PFSK-1 (cell line): ENCODE measurements at regions not wholly inside any gene's neighbourhood (a gene's known extent, or its start where the extent isn't known, plus 50 kb on each side); places are given as distances from the start of the nearest gene placed in this dataset.

Experiments used
- FOXP2 ChIP-seq: optimal IDR thresholded peaks from 2 replicates; pipeline ENCODE3; 2011; ENCODE audit warnings: borderline replicate concordance, control low read depth, inconsistent platforms; ENCODE audit not compliant: insufficient read depth; ENCODE audit errors: extremely low read length, extremely low read depth
- POLR2AphosphoS5 ChIP-seq: IDR thresholded peaks from 2 replicates; pipeline ENCODE4 v1.6.1; 2012; ENCODE audit warnings: low read depth, mild to moderate bottlenecking, control low read depth, low read length, moderate library complexity
- SIN3A ChIP-seq: IDR thresholded peaks from 2 replicates; pipeline ENCODE4 v1.6.1; 2012; ENCODE audit warnings: mild to moderate bottlenecking, low read length, moderate library complexity, borderline replicate concordance; ENCODE audit not compliant: insufficient read depth
- TAF1 ChIP-seq: IDR thresholded peaks from 2 replicates; pipeline ENCODE4 v1.6.1; 2012; ENCODE audit warnings: low read length, control low read depth, borderline replicate concordance; ENCODE audit not compliant: insufficient read depth
- TF ChIP-seq, protein P1 (sequence below), 2 experiments: IDR thresholded peaks; 2 replicates each; pipeline versions ENCODE4 v1.6.1 to v1.8.0; 2011 to 2012; ENCODE audit warnings: low read depth in 2 of 2, low read length in 2 of 2, control low read depth in 1 of 2, inconsistent platforms in 1 of 2, mild to moderate bottlenecking in 1 of 2, moderate library complexity in 1 of 2; ENCODE audit not compliant: insufficient read depth in 1 of 2

DNA sequence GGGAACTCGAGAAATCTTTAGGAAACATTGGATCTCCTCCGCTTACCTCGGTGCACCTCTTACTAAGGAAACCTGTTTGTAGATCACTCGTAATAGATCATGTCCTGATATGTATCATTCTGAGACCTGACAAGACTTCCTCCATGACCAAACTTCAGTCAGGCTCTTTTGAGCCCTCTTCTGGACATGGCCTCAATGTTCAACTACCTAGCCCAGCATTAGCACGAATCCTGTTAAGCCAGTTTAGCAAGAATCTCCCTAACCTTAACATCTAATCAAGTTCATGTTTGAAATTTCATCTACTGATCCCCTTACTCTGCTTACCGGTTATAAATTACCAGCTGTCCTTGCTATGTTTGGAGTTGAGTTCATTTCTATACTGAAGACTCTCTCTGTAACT is 713.9 kb upstream of the USP15 start:
- TF ChIP-seq SIN3A = no peak
- no peak for TF ChIP-seq TAF1
- TF ChIP-seq, protein P1, sequence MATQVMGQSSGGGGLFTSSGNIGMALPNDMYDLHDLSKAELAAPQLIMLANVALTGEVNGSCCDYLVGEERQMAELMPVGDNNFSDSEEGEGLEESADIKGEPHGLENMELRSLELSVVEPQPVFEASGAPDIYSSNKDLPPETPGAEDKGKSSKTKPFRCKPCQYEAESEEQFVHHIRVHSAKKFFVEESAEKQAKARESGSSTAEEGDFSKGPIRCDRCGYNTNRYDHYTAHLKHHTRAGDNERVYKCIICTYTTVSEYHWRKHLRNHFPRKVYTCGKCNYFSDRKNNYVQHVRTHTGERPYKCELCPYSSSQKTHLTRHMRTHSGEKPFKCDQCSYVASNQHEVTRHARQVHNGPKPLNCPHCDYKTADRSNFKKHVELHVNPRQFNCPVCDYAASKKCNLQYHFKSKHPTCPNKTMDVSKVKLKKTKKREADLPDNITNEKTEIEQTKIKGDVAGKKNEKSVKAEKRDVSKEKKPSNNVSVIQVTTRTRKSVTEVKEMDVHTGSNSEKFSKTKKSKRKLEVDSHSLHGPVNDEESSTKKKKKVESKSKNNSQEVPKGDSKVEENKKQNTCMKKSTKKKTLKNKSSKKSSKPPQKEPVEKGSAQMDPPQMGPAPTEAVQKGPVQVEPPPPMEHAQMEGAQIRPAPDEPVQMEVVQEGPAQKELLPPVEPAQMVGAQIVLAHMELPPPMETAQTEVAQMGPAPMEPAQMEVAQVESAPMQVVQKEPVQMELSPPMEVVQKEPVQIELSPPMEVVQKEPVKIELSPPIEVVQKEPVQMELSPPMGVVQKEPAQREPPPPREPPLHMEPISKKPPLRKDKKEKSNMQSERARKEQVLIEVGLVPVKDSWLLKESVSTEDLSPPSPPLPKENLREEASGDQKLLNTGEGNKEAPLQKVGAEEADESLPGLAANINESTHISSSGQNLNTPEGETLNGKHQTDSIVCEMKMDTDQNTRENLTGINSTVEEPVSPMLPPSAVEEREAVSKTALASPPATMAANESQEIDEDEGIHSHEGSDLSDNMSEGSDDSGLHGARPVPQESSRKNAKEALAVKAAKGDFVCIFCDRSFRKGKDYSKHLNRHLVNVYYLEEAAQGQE (IDR thresholded peaks at IDR 0.05; ENCODE audit: insufficient read depth in 1 of 2, low read depth in 2 of 2, low read length in 2 of 2) = no peak
- no peak for TF ChIP-seq FOXP2
- no peak for TF ChIP-seq POLR2AphosphoS5

DNA sequence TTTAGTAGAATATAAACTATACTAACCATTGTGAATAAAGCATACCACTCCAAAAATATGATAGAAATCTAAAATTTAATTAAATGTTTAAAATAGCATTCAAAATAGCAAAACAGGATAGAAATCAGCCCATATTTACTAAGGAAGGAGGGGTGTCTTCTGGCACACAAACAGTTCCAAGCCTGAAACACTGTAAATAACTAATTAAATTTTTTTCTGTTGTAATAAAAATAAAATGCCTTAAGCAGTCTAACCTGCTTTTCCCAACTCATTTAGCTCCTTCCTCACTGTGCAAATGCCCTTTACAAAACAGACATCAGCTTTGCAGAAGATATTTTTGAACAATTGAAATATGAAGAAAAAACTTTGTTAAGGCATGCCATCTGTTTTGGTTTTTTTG is 707.1 kb upstream of the USP15 start:
- no peak for TF ChIP-seq SIN3A

DNA sequence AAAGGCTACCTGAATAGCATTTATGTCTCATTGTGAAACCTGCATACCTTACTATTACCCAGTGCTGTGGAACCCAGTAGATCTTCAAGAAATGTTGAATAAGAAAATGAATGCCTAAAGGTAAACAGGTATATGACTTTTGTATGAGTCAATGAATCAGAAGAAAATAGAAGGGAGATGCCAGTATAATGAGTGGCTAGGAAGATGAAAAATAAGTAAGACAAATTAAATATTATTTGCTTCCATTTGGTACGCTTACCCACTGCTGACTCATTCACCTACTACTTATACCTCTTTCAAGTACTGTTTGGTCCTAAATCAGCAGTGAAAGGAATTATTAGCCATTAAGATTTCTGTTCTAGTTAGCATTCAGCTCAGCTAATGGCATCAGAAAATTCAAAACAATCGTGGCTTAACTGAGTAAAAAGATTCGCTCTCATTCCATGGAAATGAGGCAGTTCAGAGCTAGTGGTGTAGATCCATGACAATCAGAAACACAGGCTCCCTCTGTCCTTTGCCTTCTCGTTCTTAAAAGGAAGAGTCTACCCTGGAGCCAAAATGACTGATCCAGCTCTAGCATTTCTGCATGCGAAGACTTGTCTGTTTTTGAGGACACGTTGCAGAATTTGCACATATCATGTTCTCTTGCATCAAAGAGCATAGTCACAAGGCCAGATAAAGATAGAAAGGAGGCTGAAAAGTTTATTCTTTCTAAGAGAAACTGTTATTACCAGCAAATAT is 705.8 kb upstream of the USP15 start:
- TF ChIP-seq TAF1 (no peak), POLR2AphosphoS5 (no peak), SIN3A (no peak), FOXP2 (no peak)
- TF ChIP-seq, protein P1 (IDR thresholded peaks at IDR 0.05; ENCODE audit: insufficient read depth in 1 of 2, low read depth in 2 of 2, low read length in 2 of 2) = no peak

DNA sequence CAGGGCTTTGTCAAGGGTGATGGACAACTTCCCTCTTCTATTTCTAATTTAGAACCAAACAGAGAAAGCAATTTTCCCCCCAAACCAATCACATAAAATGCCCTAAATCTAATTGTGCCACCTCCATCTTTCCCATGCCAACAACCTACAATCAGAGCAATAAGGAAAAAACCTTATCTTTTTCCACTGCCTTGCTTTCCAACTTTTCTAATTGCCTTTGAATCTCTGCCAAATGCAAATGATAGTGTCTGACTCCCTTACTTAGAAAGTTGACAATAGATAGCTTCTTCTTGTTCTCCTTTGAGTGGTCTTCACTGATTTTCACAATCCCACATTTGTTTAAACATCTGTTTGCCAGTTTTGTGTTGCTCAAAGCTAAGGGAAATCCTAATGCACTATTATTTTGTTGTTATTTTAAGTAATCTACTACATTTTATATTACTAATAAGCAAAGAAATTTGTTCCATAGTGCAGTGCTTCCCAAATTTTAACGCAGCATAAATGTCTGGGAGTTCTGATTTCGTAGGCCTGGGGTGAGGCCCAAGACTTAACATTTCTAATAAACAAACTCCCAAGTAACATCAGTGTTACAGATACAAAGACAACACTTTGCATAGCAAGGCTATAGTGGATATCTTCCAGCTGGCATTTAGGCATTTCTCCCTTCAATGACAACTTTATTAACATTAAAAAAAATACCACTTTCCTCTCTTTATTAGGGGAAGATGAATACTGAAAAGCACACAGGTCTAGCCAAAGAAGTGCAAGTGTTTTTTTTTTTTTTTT is 696.3 kb upstream of the USP15 start:
- no peak for TF ChIP-seq TAF1

DNA sequence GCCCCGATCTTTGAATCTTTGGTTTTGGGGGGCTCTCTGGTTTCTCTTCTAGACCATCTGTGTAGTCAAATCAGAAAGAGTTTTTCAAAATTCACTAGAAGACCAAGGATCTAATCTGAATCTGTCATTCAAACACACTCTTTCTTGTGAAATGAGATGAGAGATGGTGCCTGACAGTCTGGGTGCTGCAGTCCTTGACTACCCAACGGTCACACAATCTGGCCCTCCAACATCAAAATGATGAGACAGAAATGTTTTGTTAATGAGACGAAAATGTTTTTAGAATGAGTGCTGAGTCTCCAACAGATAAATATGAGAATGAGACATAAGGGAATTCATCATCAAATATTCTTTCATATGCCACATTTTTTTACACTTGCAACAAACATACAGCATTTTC is 695.7 kb upstream of the USP15 start:
- TF ChIP-seq SIN3A (no peak), POLR2AphosphoS5 (no peak), FOXP2 (no peak), TAF1 (no peak)
- TF ChIP-seq, protein P1 (IDR thresholded peaks at IDR 0.05; ENCODE audit: insufficient read depth in 1 of 2, low read depth in 2 of 2, low read length in 2 of 2) = no peak

DNA sequence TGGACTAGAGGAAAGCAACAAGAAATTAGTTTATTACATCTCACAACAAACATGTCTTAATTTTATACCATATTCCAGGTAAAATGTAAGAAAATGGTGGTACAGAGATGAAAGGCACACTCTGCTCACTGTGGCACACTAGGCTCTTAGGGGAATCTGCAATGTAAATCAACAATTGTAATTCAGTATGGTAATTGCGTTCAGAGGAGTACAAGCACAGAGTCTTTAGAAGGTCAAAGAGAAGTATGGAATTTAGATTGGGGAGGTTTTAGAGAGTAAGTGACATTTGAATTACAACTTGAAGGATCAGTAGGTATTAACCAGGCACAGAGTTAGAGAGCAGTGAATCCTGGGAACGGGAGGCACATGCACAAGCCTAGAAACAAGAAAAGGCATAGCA is 694.0 kb upstream of the USP15 start:
- TF ChIP-seq, protein P1 (IDR thresholded peaks at IDR 0.05; ENCODE audit: insufficient read depth in 1 of 2, low read depth in 2 of 2, low read length in 2 of 2) = no peak
- TF ChIP-seq TAF1 = no peak
- TF ChIP-seq FOXP2 = no peak
- no peak for TF ChIP-seq POLR2AphosphoS5
- no peak for TF ChIP-seq SIN3A
